GM18873 (cell line): ENCODE measurements at regions not wholly inside any gene's neighbourhood (a gene's known extent, or its start where the extent isn't known, plus 50 kb on each side); places are given as distances from the start of the nearest gene placed in this dataset.
"Not testable (repeated sequence)": the region's sequence is repeated elsewhere in the genome, so short reads cannot be mapped to it uniquely, and the experiment has no call there.

ENCODE experiments used
- ATAC-seq: cut with Tn5 transposase; IDR thresholded peaks from one replicate; pipeline ENCODE4 v1.9.1; 2021; ENCODE audit warnings: mild to moderate bottlenecking, moderate library complexity, moderate number of reproducible peaks; ENCODE audit not compliant: unreplicated experiment, low FRiP score

DNA sequence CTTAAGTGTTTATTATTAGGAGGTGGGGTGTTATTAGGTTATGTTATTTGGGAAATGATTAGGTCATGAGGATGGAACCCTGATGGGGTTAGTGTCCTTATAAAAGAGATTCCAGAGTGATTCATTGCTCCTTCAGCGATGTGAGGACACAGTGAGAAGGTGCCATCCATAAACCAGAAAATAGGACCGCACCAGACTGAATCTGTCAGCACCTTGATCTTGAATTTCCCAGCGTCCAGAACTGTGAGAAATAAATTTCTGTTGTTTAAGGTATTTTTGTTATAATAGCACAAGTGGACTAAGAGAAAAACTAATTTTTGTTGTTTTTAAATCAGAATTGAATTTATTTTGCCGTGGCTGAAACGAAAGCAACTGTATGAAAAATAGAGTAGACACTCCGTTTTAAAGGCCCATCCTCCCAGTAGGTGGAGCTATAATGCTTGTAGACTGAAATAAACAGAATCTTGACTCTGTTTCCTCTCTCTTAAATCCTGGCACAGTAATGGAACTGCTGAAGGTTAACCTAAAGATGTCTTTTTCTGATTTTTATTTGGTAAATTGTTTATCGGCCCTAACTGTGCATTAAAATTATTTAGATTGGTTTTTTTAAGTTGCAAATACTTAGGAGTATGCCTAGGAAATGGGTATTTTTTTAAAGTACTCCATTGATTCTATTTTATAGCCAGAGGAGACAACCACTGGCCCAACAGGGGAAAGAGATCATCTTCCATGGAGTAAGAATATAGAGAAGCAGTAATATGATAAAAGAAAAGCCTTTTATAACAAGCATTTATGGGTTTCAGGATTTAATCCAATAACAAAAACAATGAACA, 133.2 kb upstream of the ADAMTS3 start:
- ATAC-seq = peak; percentile 68

DNA sequence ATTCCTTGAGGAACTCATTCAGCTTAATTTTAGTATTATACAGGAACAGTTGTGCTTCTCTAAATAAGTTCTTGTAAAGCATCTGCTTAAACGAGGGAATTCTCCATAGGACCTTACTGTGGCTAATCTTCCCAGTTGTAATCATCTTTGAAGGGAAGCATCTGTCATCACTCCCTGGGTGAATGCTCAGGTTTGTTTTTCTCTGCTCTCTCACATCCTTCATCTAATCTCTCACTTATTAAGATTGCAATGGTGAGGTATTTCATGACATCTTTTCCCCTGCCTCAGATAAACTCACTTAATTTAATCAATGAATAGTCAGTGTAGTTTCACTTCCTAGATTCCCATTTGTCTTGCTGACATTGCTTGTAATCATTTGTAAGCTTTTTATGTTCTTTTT, 121.8 kb upstream of the ADAMTS3 start:
- no peak for ATAC-seq

DNA sequence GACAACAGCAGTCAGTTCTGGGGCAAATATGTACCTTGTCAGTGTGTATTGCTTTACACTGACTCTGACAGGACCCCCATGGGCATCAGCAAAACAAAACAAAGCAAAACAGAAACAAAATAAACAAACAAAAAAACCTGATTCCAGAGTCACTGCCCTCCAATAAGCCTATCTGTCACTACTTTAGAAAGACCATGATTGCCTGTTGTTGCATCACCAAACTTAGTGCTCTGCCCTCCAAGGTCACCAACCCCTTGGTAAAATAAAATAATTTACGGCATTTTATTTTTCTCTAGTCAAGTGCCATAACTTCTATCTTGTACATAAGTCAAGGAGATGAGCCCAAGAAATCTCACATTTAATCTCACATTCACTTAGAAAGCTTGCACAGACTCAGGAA, 120.9 kb upstream of the ADAMTS3 start:
- ATAC-seq = no peak

DNA sequence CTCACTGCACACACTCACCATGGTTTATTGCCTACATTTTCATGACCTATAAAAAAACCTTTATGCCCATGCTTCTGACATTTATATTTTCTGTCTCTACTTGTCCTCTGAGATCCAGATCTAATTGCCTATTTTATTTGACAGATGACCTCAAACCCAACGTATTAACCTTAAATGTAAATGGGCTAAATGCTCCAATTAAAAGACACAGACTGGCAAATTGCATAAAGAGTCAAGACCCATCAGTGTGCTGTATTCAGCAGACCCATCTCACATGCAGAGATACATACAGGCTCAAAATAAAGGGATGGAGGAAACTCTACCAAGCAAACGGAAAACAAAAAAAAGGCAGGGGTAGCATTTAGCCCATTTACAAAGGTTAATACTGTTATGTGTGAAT, 117.4 kb upstream of the ADAMTS3 start:
- not testable (repeated sequence) for ATAC-seq

DNA sequence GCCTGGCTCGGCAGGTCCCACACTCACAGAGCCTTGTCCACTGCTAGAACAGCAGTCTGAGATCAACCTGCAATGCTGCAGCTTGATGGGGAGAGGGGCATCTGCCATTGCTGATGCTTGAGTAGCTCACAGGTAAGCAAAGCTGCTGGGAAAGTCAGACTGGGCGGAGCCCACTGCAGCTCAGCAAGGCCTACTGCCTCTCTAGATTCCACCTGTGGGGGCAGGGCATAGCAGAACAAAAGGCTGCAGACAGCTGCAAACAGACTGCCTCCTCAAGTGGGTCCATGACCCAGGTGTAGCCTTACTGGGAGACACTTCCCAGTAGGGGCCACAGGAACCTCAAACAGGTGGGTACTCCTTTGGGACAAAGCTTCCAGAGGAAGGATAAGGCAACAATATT, 110.6 kb upstream of the ADAMTS3 start:
- no peak for ATAC-seq

DNA sequence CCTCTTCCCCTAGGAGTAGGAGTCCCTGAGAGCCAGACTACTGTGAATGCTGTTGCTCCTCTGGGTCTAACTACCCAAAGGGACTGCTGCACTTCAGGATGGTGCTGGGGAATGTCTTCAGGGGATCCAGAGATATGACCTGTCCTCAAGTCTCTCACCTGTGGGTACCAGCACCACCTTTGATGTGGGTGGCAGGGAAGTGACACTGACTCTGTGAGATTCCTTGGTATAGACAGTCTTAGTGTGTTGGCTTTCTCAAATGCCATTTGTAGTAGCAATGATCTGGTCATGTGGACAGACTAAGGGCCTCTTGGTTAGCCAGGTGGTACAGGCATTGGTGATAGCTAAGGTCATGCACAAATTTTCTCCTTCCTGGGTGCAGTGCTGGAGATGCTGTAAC, 108.9 kb upstream of the ADAMTS3 start:
- ATAC-seq = no peak

DNA sequence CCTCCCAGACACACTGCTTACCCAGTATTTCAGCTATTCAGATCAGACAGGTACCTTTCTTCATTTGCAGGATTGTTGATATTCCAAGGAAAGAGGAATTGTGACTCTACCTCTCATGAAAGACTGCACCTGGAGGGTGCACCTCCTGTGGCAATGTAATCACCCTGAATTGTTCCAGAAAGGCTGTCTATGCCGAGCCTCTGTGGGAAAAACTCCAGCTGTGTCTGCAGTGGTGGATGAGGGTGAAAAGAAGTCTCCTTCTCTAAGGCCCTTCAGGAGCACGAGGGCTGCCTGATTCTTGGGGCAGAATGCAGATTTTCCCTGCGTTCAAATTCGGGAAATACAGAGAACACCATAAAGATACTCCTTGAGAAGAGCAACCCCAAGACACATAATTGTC, 108.2 kb upstream of the ADAMTS3 start:
- ATAC-seq = no peak

DNA sequence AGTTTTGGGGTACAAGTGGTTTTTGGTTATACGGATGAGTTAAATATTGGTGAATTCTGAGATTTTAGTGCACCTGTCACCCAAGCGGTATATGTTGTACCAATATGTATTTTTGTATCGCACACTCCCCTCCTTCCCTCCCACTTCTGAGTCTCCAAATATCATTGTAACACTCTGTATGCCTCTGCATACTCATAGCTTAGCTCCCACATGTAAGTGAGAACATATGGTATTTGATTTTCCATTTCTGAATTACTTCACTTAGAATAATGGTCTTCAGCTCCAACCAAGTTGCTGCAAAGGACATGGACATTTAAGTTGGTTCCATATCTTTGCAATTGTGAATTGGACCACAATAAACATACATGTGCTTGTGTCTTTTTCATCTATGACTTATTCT, 103.0 kb upstream of the ADAMTS3 start:
- ATAC-seq = no peak

DNA sequence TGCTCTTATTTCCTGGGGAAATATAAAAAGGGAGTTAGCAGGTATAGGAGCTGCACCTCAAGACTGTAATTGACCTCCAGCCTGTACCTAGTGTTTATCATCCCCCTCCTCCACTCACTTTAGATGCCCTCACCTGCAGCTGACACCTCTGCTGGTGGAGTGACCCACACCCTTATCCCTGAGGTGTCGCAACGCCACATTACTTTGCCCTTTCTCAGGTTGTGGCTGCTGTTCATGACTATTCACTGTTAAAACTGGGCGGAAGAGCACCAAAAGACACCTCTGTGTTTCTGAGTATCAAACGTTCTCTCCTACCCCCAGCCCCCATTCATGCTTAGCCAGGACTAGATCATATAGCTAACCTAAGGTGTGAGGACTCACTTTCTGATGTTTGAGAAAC, 101.5 kb upstream of the ADAMTS3 start:
- ATAC-seq = no peak

DNA sequence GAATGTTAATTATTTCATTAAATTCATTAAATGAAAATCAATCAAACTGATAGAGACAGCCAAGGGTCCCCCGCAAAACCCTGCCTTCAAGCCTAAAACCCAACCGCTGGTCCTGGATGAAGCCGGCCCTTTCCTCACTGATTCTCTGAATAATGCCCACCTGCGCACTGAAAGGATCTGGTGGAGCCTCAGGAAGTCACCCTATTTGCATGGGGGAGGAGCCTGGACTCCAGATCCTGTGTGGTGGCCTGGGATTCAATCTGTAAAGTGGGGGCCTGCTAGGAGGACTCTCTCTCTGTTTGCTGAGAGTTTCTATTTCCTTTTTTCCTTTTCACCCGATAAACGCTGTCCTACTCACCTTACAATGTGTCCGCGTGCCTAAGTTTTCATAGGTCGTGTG, 97.9 kb upstream of the ADAMTS3 start:
- ATAC-seq = no peak

DNA sequence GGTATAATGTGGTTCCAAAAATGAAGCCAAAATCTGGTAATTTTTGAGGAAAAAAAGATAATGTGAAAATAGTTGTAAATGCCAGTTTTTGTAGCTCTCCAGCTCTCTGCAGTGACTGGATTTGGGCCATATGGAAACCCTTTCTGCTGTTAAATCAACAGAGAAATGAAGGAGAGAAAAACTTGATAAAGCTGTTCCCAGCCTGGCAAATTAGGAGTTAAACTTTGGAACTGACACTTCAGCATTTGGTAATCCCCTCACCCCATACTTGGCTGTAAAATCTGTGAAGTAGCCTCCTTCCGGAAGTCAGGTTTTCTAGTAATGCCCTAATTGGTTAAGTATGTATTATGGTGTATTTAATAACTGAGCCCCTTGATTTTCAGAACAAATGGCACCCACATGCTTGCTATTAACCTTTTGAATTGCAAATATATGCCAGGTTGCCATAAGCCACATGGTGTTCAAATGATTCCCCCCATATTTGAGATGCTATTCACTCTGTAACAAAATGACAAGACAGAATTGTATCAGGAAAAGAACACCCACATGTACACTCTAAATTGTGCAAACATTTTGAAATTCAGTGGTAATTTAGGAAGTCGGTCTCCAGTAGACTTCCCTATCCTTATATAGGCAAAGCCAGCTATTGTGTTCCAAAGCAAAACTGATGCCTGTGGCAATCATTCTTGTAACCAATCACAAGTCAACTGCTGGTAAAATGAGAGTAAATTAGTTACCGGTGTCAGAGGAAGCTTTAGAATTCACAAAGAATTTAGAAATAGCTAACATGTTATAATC, 96.3 kb upstream of the ADAMTS3 start:
- ATAC-seq = no peak

DNA sequence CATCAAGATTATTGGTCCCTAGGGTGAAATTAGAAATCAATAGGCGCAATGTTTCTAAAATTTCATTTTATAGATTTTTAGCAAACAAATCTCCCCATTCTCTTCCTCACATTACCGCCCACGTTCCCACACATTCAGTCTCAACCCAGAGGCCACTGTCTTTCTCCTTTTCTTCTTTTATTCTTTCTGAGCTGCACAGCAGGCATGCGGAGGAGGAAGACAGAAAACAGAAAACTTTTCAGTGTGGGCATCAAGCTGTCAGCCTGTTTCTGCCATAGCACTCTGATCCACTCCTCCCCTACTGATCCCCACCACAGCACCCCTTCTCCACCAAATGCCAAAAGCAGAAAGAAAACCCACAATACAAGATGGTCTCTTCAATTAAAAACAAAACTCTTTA, 94.8 kb upstream of the ADAMTS3 start:
- no peak for ATAC-seq

DNA sequence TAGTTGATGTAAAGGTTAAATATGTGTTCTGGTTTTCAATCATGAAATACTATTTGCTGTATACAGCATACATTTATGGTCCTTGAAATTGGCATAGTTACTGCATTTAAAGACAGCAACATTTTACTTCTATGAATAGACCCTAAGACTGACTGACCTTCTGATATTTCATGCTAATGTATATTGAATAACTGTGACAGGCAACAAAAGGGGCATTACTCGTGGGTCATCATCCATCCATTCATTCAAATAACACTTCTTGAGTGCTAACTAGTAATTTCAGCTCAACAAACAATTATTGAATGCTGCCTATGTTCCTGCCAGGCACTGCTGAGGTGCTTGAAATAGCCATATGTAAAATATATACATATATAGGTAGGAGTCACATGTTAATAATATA, 92.8 kb upstream of the ADAMTS3 start:
- ATAC-seq = no peak

DNA sequence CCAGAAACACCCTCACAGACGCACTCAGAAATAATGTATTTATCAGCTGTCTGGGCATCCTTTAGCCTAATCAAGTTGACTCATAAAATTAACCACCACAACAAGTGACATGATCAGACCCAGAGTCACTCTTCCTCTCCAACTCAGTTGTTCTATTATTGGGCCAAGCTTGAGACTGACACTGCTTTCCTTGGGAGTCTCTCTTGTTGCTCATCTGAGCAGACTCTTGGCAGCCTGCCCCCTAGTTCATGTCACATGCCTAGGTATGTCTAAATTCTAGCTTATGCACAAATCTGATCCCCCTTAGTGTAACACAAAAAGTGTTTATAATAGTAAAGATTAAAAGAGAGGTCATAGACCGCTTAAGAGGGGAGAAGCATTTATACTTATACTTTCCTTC, 72.6 kb upstream of the ADAMTS3 start:
- no peak for ATAC-seq

DNA sequence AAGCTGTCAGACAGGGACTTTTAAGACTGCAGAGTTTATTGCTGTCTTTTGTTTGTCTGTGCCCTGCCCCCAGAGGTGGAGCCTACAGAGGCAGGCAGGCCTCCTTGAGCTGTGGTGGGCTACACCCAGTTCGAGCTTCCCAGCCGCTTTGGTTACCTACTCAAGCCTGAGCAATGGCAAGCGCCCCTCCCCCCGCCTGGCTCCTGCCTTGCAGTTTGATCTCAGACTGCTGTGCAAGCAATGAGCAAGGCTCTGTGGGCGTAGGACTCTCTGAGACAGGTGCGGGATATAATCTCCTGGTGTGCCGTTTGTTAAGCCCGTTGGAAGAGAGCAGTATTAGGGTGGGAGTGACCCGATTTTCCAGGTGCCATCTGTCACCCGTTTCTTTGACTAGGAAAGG, 67.8 kb upstream of the ADAMTS3 start:
- ATAC-seq = not testable (repeated sequence)

DNA sequence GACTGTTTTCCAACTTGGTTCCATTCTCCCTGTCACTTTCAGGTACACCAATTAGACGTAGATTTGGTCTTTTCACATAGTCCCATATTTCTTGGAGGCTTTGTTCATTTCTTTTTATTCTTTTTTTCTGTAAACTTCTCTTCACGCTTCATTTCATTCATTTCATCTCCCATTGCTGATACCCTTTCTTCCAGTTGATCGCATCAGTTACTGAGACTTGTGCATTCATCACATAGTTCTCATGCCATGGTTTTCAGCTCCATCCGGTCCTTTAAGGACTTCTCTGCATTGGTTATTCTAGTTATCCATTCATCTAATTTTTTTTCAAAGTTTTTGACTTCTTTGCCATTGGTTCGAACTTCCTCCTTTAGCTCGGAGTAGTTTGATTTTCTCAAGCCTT, 66.9 kb upstream of the ADAMTS3 start:
- ATAC-seq = not testable (repeated sequence)

DNA sequence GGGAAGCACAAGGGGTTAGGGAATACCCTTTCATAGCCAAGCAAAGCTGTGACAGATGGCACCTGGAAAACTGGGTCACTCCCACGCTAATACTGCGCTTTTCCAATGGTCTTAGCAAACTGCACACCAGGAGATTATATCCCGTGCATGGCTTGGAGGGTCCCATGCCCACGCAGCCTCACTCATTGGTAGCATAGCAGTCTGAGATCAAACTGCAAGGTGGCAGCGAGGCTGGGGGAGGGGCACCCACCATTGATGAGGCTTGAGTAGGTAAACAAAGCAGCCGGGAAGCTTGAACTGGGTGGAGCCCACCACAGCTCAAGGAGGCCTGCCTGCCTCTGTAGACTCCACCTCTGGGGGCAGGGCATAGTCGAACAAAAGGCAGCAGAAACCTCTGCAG, 63.2 kb upstream of the ADAMTS3 start:
- not testable (repeated sequence) for ATAC-seq

DNA sequence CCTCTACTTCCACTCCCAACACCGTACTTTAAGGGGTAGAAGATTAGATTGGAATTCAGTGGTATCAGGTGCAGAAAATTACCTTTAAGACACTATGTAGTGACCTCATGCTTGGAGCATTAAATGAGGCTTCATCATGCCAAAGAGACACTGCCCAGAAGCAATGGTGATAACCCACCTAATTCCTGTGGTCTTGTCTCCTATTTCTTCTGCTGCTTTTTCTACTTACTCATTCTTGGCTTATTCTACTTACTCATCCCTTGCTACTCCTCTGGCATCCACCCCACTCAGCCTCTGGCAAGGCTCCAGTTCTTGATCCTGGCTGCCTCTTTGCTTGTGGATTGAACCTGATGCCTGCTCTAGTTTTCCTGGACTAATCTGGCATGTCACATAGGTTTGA, 62.3 kb upstream of the ADAMTS3 start:
- no peak for ATAC-seq

DNA sequence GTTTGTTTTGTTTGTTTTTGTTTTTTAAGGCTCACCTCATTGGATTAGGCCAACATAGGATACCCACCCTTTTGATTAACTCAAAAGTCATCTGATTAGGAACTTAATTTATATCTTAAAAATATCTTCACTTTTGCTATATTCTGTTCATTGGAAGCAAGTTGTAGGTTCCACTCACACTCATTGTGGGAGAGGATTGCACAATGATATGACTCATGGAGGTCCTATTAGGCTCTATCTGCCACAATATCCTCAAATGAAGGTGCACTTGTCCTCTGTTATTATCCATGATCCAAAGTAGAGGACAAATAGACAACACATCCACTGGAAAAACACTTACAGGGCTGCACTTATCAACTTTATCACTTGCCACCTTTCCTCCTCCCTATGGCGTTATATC, 60.5 kb upstream of the ADAMTS3 start:
- no peak for ATAC-seq

DNA sequence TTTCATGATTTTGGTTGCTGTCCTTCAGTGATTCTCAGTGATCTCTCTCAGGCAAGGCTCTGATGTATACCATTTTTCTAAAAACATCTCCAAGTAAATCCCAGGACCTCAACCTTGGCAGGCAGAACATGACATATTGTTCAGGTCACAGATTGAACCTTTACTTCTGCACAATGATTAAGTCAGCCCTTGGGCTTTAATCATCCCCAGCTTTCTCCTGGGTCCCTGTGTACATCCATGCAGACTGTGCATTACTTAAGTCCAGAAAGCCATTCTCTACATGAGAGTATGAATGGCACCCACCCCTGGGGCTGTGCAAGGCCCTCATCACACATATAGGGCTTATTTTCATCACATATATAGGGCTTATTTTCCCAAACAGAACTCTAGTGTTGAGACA, 58.7 kb upstream of the ADAMTS3 start:
- no peak for ATAC-seq
